ENCODE measurements at regions not wholly inside any gene's neighbourhood (a gene's known extent, or its start where the extent isn't known, plus 50 kb on each side); places are given as distances from the start of the nearest gene placed in this dataset.

- no peak overlapping the region for H3K4me3 ChIP-seq (replicated peaks; ENCODE audit: low read depth, low read length)
- TF ChIP-seq, protein P1, sequence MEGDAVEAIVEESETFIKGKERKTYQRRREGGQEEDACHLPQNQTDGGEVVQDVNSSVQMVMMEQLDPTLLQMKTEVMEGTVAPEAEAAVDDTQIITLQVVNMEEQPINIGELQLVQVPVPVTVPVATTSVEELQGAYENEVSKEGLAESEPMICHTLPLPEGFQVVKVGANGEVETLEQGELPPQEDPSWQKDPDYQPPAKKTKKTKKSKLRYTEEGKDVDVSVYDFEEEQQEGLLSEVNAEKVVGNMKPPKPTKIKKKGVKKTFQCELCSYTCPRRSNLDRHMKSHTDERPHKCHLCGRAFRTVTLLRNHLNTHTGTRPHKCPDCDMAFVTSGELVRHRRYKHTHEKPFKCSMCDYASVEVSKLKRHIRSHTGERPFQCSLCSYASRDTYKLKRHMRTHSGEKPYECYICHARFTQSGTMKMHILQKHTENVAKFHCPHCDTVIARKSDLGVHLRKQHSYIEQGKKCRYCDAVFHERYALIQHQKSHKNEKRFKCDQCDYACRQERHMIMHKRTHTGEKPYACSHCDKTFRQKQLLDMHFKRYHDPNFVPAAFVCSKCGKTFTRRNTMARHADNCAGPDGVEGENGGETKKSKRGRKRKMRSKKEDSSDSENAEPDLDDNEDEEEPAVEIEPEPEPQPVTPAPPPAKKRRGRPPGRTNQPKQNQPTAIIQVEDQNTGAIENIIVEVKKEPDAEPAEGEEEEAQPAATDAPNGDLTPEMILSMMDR (IDR thresholded peaks at IDR 0.05; ENCODE audit: low read depth, low read length, missing control alignments) = no peak
- no peak for DNase-seq (ENCODE audit: extremely low read depth, low read depth)
Measured at GRCh38 chr12:74455429-74455828, 82.2 kb upstream of the ATXN7L3B start.

GRCh38 chr12:74456431-74456830, 81.2 kb upstream of the ATXN7L3B start:
- DNase-seq (ENCODE audit: extremely low read depth, low read depth) = no peak
- H3K4me3 ChIP-seq (replicated peaks; ENCODE audit: low read depth, low read length) = no peak overlapping the region
- TF ChIP-seq, protein P1 (IDR thresholded peaks at IDR 0.05; ENCODE audit: low read depth, low read length, missing control alignments) = no peak

DNA sequence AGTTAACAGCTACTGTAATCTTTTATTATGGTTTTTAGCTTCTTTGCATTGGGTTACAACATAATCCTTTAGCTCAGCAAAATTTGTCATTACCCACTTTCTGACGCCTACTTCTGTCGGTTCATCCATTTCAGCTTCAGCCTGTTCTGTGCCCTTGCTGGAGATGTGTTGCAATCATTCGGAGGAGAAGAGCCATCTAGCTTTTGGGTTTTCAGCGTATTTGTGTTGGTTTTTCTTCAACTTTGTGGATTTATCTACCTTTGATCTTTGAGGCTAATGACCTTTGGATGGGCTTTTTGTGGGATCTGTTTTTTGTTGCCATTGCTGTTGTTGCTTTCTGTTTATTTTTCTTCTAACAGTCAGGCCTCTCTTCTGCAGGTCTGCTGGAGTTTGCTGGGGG, 69.2 kb upstream of the ATXN7L3B start:
- no peak overlapping the region for H3K4me3 ChIP-seq (replicated peaks; ENCODE audit: low read depth, low read length)
- no peak for DNase-seq (ENCODE audit: extremely low read depth, low read depth)
- TF ChIP-seq, protein P1 (IDR thresholded peaks at IDR 0.05; ENCODE audit: low read depth, low read length, missing control alignments) = no peak

GRCh38 chr12:74476234-74476633, 61.4 kb upstream of the ATXN7L3B start:
- TF ChIP-seq, protein P1 (IDR thresholded peaks at IDR 0.05; ENCODE audit: low read depth, low read length, missing control alignments) = no peak
- no peak overlapping the region for H3K4me3 ChIP-seq (replicated peaks; ENCODE audit: low read depth, low read length)
- no peak for DNase-seq (ENCODE audit: extremely low read depth, low read depth)

- no peak for DNase-seq (ENCODE audit: extremely low read depth, low read depth)
- TF ChIP-seq, protein P1 (IDR thresholded peaks at IDR 0.05; ENCODE audit: low read depth, low read length, missing control alignments) = no peak
- H3K4me3 ChIP-seq (replicated peaks; ENCODE audit: low read depth, low read length) = no peak overlapping the region
Measured at GRCh38 chr12:74481078-74481477, 56.6 kb upstream of the ATXN7L3B start.

DNA sequence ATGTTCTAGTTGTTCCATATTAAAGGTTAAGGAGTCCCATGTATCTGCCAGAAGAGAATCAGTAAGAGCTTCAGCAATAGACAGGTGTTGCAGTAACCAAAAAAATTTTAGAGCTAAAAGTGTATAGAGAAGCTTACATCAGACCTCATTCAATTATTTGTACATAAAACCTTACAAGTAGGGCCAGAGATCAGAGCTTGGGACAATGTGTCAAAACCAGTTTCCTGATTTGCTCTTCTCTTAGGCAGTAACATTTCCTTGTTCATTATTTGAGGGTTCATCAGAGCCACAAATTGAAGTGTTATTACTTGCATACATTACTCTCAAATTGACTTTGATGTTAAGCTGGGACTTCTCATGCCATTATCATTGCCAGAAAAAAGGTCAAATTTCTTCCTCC, 55.5 kb upstream of the ATXN7L3B start:
- DNase-seq (ENCODE audit: extremely low read depth, low read depth) = no peak
- H3K4me3 ChIP-seq (replicated peaks; ENCODE audit: low read depth, low read length) = no peak overlapping the region
- TF ChIP-seq, protein P1 (IDR thresholded peaks at IDR 0.05; ENCODE audit: low read depth, low read length, missing control alignments) = no peak

- TF ChIP-seq, protein P1 (IDR thresholded peaks at IDR 0.05; ENCODE audit: low read depth, low read length, missing control alignments) = no peak
- no peak overlapping the region for H3K4me3 ChIP-seq (replicated peaks; ENCODE audit: low read depth, low read length)
- DNase-seq (ENCODE audit: extremely low read depth, low read depth) = no peak
Measured at GRCh38 chr12:74483057-74483456, 54.6 kb upstream of the ATXN7L3B start.

Data from HFF-Myc (cell line).